ENCODE measurements at regions not wholly inside any gene's neighbourhood (a gene's known extent, or its start where the extent isn't known, plus 50 kb on each side); places are given as distances from the start of the nearest gene placed in this dataset.

DNA sequence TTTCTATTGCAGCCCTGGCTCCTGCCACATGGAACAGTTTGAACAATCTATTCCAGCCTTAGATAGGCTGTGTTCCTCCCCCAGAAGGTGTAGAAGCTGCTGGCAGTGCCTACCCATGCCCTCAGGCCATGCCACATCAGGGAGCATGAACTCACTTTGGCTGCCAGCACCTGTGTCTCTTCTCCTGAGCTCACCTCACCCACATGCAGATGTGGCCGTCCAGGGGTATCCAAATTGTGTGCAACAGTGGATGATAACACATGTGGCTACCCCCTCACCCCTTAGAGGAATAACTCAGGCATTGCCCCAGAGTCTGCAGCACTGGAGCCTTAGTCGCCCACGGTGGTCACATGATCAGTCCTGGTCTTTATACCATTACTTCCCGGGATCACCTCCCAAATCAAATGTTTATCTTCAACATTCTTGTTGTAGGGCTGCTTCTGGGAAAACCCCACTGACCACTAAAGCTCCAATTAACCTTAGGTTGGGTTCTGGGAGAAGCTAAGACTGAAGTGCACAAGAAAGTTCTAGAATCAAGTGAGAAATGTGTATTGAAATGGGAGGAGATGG, 110.4 kb downstream of the BANF2 start:
- DNase-seq: peak; percentile 37

DNA sequence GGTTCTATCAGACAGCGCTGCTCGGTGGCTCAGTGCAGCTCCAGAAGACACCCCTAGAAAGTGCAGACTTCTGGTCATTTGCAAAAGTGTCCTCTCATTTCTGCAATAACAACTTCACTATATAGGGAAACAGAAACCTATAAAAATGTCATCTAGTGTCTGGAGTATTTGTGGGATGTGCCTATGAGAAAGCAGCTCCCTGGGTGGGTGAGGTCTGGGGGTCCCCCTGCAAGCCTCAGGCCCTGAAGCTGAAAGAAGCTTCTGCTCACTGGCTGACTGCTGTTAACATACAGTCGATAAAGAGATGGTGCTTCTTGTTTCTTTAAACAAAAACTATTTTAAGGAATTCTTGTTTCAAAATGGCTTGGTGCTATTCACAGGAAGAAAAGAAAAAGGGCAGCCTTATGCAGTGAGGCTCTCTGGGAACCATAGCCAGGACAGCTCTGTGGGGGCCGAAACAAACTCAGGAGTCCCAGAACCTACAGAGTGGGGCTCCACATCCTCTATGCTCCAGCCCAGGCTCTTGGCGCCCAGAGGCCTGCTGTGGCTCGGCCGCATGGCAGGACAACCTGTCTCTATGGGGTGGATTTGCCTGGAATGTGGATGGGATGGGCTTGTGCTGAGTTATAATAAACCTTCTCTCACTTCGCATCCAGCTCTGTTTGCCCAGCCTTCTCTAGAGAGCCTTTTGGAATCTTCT, 109.7 kb downstream of the BANF2 start:
- DNase-seq: no peak

DNA sequence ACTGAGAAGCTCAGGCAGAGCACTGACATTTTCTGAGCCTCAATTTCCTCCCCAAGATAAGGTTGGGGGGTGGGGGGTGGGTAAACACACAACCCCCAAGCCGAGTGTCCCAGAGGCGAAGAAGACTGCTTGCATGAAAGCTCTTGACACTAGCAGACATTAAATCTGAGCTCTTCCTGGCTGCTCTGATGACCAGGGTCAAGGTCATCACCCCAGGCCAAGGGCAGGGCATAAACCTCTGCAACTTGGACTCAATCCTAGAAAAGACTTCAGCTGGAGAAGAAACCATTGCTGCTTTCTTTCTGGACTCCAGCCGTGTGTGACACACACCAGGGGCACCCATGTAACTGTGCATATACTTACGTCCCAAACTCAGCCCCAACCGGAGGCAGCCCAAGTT, 109.0 kb downstream of the BANF2 start:
- DNase-seq: no peak

DNA sequence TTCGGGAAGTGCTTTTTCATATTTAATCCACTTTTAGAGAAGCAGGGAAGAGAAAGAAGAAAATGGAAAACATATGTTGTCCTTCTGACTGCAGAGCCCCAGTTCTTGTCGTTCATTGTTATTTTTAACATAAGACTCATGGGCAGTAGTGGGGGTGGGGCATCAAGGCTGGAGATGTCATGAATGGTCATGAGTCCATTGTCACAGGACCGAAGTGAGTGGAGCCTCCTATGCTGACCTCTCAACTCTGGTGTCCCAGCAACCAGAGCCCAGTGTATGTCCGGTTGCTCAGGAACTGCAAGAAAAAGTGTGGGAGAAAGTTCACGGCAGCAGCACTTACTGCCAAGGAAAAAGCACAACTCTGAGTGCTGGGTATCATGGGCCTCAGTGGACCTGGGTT, 108.6 kb downstream of the BANF2 start:
- DNase-seq: no peak

DNA sequence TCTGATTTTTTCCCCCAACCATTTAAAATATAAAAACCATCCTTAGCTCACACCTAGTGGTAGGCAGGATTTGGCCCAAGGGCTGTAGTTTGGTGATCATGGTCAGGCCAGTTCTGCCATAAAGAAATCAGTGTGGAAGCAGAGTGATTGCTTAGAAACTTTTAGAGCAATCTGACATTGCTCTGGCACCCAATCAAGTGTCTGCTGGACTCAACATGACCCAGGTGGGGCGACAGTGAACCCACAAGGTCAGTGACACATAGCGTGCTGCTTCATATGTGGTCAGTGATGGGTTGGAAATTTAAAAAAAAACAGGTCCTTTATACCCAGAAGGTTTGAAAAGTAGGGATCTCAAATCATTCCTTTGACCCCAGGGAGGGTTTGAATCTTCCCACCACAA, 107.9 kb downstream of the BANF2 start:
- DNase-seq: no peak

DNA sequence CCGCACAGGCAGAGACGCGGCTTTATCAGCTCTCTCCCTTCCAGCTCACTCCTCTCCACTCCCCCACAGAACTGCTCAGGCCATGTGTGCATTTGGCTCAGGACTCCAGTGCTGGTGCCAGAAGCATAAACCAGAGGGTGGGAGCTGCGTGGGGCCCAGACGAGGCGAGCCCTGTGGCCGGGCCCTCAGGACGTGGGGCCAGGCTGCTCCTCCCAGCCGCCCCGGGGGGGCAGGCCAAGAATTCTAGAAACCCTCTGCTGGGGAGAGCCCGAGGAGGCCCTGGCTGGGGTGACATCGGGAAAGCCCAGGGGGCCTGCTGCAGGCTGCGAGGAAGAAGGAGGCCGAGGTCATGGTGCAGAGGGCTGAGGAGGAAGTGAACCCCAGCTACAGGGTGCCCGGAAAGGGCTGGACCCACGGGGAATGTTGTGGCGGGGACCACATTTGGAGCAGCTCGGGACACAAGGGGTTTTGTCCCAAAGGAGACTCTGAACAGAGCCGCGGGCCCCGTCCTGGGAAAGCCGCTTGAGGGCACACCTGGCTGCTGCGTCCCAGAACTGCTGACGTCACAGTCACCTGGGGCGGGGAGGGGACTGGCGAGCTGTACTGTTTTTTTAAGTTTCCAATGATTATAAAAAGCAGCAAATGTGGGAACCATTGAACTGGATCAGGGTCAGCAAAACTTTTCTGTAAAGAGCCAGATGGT, 107.1 kb downstream of the BANF2 start:
- peak; percentile 94 for DNase-seq

DNA sequence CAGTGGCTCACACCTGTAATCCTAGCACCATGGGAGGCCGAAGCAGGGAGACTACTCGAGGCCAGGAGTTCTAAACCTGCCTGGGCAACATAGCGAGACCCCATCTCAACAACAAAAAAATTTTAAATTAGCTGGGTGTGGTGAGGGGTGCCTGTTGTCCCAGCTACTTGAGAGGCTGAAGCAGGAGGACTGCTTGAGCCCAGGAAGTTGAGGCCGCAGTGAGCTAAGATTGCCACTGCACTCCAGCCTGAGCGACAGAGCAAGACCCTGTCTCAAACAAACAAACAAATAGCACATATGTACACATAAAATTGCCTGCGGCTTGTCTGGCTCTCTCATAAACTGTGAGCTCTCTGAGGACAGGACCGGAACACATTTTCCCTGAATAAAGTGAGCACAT, 106.3 kb downstream of the BANF2 start:
- DNase-seq: no peak

DNA sequence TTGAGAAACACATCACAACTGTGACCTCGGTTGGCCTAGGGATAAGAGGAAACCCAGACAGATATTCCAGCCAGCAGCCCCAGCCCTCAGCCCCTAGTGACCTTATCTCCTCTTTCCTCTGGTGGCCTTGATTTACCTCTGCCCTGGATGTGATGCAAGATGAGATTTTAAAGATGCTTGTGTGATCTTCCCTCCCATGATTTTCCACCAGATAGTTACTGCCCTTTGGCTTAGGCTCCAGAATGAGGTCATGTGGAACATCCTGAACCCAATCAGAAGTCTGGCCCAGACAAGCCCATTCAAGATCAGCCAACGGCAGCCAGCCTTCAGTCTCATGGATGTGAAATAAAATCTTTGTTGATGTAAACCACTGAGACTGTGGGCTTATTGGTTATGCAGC, 104.0 kb downstream of the BANF2 start:
- no peak for DNase-seq

DNA sequence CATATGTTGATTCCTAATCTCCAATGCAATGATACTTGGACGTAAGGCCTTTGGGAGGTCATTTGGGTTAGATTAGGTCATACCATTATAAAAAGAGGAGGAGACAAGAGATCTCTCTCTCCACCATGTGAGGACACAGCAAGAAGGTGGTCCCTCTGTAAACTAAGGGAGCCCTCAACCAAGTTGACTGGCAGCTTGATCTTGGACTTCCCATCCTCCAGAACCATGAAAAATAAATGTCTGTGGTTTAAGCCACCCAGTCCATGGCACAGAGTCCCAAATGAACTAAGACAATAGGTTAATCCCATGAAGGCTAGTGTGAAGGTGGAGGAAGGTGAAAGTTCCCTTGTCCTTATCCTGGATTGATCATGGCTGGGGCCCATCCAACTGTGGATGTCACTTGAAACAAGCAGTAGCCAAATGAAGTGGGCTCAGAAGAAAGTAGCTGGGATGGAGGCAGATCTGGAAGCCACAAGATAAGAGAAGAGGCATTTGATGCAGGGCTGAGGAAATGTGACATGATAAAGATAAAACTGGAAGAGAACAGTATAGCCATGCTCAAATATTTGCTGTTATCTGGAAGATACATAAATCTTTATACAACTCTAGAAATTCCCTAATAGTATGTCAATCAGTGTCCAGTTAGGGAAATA, 99.9 kb downstream of the BANF2 start:
- no peak for DNase-seq

DNA sequence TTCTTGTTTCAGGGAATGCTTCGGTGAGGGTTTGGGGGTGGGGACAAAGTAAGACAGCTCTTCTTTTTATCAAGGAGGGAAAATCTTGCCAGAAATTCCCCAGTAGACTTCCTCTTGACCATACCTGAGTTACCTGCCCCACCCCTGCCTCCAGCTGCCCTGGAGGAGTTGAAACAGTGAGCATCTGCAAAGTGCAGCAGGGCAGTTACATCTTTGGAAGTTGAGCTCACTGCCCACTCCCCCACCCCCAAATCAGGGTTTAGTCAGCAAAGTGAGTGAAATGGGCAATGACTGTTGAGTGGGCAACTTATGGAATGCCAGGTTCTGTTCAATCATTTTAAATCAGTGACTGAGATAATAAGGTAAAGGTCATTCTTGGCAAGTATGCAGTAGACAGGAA, 98.8 kb downstream of the BANF2 start:
- no peak for DNase-seq

DNA sequence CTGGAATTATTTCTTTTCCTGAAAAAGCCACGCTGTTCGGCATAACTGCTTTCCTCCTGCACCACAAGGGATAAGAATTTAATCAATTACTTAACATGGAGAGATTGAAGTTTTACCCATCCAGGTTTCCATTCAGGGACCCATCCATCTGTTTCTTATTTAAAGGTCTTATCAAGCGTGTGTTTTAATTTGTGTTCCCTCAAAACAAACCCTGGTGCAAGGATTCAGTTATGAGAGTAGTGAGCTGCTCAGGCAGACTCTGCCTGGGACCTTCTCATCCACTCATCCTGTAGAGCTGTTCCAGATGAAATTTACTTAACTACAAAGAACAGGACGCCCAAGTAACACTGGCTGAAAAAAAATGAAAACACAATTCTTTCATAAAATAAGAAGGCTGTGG, 97.8 kb downstream of the BANF2 start:
- DNase-seq: no peak

DNA sequence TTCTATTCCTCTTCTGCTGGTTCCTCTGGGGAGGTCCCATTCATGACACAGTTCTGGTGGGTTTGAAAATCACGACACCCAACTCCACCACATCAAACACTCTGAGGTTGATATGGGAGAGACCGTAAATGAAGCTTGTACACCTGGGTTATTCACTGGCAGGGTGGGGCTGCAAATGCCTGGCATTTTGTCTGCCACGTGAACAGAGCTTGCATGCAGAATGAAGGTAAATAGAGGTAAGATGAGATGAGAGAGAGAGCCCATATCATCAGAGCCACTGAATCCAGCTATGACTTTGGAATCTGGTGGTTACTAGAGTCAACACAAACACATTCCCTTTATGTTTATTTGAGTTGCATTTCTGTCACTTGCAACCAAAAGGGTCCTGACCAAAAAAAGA, 97.4 kb downstream of the BANF2 start:
- no peak for DNase-seq

DNA sequence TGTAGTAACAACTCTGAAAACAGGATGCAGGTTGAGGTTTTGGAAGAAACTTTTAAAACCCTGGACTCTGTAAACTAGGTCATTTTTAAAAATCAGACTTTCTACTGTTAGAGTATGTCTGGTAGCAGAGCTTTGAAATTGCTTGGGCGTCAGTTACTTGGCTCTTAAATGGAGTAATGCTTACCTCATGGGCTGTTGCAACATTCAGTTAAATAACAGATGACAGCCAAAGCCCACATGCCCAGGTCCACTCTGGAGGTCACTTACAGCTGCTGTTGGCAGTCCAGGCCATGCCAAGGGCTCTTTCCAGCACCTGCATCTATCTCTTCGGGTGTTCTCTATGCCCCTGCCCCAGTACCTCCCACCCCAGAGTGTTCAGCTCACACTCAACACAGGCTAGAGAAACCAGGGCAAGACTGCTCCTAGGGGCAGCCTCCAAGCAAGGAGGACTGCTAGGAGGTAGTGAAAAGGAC, 96.4 kb downstream of the BANF2 start:
- peak; percentile 27 for DNase-seq

DNA sequence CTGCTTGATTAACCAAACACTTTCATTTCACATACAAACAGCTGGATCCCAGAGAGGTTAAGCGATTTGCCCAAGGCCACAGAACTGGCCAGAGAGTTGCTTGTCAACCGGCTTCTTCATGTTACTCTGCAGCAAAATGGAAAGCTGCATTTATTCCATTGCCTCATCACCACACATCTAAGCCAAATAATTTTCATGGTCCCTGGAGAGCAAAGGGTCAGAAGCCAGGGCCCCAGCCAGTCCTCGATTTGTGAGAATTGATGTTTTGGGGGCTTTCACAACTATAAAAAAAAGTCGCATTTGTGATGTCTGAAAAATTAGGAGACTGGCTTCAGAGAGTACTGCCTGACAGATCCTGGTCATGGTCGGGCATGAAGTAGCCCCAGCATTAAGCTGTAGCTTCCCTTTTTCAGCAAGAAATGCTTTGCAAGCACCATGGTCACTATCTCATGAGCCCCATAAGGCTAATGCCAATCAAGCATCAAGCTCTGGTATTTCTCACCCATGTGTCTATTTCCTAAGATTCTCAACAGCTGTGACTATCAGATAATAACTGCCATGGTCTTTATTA, 95.8 kb downstream of the BANF2 start:
- no peak for DNase-seq

DNA sequence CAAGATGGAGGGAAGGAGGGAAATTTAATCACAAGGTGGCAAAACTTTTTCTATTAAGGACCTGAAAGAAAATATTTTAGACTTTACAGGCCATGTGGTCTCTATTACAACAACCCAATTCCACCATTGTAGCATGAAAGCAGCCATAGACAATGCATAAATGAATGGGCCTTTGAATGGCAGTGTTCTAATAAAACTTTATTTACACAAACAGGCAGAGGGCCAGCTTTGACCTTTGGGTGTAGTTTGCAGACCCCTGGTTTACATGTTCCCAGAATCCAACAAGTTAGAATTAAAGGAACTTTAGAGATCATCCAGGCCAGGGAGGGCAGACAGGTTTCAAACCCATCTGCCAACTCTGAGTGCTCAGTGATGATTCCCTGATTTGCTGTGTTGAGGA, 95.2 kb downstream of the BANF2 start:
- DNase-seq: no peak

DNA sequence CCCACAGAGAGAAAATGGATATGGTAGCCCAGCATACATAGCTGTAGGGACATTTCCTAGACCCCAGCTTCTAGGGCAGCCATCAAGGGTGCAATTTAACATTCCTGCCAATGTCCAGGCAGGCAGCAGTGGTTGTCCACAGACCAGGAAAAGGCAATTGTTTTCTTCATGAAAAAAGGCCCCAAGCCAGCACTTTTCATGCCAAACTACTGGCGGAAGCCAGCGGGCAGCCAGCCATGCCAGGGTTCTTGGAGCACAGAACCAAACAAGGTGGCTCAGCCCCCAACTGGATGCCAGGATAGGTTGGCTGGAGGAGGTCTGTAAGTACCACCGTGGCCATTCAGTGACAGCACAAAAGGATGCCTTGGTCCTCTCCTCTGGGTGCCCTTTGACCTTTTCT, 94.6 kb downstream of the BANF2 start:
- DNase-seq: no peak

DNA sequence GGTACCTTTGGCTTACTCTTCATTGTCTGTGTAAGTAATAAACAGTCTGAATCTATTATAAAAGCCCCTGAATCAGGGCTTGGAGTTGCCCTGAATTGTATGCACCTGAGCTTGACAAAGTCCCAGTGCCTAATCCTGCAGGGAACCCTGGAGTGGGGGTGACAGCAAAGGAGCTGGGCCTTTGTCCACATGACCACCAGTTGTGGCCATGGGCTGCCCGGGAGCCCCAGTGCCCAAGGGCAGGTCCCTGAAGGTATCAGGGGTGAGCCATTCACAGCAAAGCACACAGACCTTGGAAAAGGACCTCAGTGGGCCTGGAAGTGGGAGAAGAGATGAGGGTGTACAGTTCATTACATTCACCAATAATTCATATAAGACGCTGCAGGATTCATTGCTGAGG, 94.2 kb downstream of the BANF2 start:
- DNase-seq: no peak

DNA sequence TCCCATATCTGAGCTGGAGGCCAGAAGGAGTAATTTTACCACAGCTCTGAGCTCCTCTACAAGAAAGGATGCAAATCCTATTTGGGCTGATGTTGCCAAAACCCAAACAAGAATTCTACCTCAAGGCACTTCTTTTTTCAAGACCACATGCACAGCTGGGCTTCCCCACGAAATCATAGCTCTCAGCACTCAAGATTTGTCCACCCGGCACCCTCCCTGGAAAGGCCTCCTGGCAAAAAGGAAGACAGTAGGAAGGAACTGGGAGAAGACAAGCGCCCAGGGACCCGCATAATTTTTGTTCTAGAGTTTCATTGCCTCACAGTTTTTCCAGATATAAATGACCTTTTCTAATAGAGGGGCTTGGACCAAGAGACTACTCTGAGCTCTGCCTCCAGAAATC, 90.5 kb downstream of the BANF2 start:
- DNase-seq: no peak

DNA sequence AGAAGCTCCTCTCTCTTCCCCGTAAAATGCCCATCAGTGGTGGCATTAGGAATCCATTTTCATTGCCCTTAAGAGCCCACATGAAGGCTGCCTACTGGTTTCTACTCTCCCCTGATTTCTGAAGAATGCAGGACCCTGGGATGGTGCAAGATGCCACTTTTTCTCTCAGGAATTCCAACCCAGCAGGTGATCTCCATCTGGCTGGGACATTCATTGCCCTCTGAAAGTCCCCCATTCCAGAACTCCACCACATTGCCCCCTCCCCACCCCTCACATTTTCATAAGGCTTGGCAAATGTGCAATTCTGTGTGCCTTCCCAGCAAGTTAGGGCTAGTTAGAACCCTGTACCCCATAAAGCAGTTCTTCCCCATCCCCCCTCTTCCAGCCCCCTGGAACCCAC, 88.0 kb downstream of the BANF2 start:
- DNase-seq: no peak

DNA sequence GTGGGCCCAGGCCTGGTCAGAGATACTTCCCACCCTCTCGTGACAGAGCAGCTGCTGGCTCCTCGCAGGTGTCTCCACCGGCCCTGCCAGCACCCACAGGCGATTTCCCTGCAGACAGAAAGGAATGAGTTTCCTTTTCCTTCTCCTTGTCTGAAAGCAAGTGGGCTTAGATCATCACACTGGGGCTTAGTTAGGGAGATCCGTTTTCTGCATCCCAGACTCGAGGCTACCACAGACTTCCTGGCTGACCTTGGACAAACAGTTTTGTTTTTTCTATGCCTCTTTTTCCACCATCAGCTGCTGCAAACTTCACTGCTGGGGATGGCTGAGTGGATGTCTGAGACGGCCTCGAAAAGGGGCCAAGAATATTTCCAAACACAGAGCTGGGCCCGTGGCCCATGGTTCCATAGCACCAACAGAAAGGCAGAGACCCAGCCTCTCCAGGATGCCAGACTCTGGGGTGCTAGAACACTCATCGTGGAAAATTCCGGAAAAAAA, 86.5 kb downstream of the BANF2 start:
- DNase-seq: no peak

Measured in NCI-H226 (cell line).